Germinal center (tissue), 1 donor: ENCODE measurements at regions not wholly inside any gene's neighbourhood (a gene's known extent, or its start where the extent isn't known, plus 50 kb on each side); places are given as distances from the start of the nearest gene placed in this dataset.
"Not testable (repeated sequence)": the region's sequence is repeated elsewhere in the genome, so short reads cannot be mapped to it uniquely, and the experiment has no call there.

Source experiments
- DNase-seq: peaks from one replicate; pipeline ENCODE4 v3.0.0; 2012; ENCODE audit warnings: mixed read lengths, low spot score

DNA sequence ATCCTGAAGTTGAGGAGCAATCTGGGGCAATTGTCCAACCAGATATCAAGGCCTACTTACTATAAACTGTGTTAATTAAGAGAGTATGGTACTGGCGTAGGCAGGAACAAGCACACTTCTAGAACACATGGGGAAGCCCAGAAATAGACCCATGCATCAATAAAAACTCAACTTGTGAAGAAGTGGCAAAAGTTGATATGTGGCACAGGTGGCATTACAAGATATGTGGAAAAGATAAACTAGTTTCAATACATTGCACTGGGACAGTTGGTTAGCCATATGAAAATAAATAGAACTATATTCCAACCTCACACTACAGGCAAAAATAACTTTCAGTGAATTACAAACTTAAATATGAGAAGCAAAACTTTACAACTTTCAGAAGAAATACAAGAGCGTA lies 828.7 kb upstream of the LRRN3 start:
- DNase-seq = no peak

DNA sequence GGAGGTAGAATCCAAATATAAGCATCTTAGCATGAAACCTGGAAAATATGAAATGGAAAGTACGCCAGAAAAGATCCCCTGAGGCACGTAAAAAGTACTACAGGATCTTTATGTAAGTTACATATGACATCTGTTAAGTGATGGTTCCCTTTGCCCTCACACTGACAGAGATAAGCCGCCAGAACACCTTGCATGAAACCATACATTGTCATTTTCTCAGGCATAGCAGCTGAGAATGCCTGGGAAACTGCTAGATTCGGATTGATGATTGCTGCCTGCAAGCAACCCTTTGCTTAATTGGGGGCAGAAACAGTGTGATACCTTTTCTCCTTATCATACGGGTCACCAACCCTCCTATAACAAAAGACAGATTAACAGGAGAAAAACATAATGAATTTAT lies 826.6 kb upstream of the LRRN3 start:
- no peak for DNase-seq

DNA sequence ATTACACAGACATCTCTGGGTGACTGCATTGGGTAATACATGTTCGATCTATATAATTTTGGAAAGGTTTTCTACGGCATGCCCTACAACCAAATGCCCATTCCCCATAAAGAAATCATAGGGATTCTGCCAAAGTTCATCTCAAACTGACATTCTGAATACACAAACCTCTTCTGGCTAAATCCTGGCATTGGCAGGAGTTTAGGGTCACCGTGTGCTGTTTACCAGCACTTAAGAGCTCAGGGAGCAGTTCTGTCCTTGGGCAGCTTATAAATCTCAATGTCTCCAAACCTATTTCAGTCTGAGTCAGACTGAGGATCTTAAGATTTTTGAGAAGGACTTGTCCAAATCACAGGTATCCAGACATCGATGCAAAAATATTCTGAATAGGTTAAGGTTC lies 809.6 kb upstream of the LRRN3 start:
- no peak for DNase-seq

DNA sequence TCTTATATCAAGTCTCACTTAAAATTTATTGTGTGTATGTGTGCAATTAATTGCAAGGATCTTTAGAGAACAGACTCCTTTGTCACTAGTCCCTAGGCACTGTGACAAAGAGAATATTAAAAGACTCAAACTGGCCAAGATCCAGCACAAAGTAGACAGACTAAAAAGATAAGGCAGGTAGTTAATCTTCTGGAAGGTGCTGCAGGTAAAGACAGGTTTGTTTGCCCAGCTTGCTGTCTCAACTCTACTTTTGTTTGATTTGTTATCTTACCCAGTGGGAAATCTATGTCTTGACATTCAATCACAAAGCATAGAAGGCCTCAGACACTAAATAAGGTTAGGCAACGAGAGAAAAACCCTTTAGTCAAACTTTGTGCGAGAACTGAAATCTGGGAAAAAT lies 807.9 kb upstream of the LRRN3 start:
- DNase-seq = no peak

DNA sequence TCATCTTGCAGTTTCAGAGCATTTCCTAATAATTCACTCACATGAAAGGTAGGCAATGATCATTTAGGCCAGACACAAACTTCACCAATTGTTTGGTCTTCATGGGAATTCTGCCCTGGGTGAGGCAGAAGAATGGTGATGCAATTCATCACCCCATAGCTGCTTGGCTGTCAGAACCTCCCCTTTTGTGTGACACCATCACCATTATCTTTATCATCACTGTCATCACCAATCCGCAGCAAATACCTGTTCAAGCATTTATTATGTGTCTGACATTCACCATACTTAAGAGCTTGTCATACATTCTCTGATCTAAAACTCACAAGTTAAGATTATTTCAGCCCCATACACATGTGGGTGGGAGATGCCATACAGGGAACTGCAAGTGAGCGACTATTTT lies 799.5 kb upstream of the LRRN3 start:
- DNase-seq = no peak

DNA sequence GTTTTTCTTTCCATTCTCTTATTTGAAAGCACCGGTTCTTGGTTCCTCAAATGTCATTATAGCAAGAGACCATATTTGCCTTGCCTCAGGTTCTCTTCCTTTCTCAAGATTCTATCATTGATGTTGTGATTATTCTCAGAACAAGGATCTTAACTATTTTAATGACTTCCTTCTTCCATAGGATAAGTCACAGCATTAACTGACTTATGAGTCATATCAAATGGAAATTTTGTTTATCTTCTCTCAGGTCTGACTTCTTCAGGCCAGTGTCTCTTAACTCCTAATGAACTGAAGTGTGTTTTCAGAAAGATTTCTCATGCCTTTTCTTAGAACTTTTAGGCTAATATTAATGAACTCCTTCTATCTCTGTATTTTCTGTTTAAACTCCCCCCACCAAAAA lies 794.6 kb upstream of the LRRN3 start:
- no peak for DNase-seq

DNA sequence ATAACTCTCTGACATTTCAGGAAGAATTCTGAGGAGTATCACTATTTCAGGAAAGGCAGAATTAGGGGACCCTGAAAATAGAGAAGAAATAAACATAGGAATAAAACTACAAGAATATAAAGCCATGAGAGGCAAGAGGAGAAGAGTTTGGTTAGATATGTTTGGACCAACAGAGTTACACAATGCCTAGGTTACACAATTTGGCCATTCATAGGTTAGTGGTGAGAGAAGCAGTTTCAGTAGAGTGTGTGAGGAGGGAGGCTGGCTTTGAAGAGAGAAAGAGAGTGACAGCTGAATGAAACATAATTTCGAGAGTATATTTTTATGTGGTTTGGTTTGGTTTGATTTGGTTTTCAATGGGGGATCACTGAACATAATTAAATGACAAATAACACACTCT lies 783.2 kb upstream of the LRRN3 start:
- DNase-seq = no peak

DNA sequence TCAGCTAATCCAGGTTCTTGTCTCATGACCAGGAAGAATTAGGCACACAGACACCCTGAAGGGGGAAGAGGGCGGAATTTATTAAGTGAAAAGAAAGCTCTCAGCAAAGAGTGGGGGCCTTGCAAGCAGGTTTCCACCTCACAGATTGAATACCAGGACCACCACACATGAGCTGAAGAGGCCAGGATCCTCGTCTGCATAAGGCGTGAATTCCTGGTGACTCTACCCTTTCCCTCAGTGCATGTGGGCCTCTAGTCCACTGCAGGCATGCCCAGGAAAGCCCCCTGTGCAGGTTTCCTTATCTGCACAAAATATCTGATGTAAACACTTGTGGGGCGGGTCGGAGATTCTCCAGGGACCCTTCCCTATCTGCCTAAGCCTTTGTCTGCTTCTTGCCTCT lies 782.1 kb upstream of the LRRN3 start:
- DNase-seq = no peak

DNA sequence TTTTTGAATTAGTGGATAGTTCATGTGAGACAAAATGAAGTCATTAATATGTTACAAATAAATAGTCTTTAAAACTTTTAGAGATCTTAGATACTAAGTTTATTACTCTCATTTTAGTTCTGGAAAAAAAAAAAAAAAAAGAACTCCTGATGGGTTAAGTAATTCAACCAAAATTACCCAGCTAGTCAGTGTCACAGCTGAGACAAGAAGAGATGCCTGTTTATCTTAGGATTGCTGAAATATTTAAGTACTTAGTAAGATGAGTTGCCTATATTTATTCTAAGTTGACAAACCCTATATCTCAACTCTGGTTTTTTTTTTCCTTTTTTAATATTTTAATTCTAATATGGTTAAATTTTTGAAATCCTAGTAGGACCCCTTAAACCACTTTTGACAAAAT lies 781.0 kb upstream of the LRRN3 start:
- no peak for DNase-seq

DNA sequence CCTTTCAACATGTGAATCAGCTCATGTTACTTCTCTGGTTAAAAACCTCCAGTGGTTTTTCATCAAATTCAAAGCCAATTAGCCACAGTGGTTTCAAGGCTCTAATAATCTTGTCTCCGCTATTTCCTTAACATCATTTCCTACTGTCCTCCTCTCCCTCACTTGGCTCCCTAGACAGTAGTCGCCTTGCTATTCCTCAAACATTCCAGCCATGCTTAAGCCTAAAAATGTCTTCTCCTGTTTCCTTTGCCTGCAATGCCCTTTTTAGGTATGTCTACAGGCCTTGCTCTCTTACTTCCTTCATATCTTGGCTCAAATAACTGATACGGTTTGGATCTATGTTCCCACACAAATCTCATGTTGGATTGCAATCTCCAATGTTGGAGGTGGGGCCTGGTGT lies 779.4 kb upstream of the LRRN3 start:
- no peak for DNase-seq

DNA sequence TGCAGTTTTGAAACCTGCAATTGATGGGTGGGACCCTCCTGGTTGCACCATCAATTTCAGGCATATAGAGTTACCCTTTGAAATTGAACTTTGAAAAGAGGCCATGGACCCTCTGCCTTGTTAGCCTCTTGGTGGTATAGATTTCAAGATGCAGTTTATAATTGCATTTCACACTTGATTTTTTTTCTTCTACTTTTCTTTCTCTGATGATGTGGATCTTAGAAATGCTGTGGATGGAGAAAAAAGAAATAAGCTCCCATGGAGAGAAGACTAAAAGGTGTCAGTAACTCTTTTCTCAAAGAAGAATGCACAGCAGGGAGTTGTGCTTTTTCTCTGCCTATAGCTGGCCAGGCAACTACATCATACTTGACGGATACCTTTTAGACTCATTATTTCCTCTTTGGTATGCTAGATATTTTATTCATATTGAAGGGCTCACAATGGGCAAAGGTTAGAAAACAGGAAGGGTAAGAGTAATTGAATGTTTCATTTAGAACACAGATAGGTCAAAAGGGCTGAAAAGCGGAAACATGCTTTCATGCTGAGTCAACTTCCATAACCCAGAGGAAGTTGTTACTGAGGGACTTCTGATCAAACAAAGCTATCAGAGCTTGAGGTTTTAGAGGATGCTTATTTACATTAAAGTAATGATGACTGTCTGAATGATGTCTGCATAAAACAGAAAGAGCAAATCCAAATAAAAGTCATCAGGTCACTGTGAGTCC lies 773.2 kb upstream of the LRRN3 start:
- no peak for DNase-seq

DNA sequence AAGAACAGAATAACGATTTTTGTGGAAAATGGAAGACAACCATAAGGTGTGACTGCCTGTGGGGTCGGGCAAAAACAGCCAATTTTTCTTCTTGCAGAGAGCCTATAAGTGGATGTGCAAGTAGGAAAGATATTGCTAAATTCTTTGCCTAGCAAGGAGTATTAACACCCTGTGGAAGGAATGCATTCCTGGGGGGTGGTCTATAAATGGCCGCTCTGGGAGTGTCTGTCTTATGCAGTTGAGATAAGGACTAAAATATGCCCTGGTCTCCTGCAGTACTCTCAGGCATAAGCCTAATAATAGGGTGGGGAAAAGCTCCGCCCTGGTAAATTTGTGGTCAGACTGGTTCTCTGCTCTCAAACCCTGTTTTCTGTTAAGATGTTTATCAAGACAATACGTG lies 770.6 kb upstream of the LRRN3 start:
- not testable (repeated sequence) for DNase-seq

DNA sequence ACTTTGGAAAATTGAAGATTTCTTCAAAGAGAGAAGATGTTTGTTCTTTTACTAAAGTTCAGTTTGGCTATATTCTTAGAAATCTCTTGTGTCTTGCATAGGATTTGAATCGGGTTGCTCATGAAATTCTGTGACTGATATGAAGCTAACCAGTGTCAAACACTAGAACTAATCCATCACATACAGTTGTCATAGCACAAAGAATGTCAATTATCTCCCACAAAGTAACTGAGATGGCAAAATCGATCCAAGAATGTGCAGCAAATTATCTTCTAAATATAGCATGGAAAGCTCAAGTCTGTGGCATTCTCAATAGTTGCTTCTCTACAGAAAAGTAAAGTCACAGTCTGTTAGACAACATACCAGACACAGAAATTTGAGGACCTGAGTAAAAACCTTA lies 768.1 kb upstream of the LRRN3 start:
- DNase-seq = no peak

DNA sequence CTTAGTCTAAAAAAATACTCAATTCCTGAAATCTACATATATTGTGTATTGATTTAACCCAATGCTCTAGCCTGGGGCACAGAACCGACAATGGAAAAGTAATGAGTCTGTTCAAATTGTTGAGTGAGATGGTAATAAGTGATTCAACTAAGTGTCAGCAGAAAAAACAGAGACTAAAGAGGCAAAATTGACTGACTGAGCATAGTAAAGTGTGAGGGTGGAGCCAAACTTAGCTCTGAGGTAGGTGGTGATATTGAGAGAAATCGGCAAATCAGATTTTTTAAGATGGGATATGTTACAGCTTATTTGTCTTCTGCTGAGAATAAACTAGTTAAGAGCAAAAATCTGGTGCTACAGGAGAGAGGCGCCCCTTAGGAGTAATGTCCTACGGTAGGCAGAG lies 764.0 kb upstream of the LRRN3 start:
- DNase-seq = no peak

DNA sequence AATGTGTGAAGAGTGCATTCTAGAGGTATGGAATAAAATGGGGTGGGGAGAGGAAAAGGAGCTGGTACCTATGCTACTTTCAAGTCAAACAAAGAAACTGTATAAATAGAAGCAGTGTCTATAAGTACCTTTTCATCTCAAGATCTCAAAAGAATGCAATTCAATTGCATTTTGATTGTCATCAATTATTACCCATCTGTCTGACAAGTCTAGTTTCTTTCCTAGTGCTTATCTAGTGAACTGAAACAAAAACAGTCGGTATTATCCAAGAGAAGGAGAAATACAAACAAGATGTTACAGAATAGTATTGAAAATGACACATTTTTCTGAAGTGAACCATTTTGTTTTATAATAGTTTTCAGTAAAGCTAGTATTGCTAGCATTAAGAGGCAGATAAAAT lies 754.5 kb upstream of the LRRN3 start:
- no peak for DNase-seq

DNA sequence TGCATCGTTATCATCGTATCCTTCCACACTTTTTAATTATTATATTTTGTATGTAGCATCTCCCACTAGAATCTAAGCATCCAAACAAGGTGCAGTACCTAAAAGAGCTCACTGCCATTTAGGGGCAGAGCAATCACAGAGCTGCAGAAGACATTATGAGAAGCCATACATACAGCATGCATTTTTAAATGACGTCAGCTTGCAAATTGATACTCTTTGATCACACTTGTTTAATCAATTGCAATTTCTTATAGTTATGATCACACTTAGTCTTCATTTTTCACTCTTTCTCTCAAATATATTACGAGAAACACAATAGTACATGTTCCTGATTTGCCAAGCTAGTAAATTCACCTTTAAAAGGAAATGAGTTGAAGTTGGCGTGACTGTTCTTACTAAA lies 753.3 kb upstream of the LRRN3 start:
- DNase-seq = no peak

DNA sequence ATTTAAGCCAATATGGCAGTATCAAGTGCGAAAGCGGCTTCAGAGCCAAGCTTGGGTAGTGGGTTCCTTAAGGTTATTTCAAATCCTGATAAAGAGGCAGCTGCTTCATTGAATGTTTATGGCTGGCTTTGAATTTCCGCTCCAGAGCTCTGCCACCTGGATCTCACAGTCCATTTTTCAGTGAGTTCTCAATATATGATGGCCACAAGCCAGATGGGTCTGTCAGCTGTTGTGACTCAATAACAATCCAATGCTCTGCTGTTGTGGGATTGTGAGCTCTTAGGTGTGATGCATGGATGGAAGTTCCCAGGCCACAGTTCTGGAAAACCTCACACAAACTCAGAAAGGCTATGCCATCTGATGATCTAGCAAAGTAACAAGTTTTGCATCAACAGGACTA lies 743.8 kb upstream of the LRRN3 start:
- DNase-seq = no peak

DNA sequence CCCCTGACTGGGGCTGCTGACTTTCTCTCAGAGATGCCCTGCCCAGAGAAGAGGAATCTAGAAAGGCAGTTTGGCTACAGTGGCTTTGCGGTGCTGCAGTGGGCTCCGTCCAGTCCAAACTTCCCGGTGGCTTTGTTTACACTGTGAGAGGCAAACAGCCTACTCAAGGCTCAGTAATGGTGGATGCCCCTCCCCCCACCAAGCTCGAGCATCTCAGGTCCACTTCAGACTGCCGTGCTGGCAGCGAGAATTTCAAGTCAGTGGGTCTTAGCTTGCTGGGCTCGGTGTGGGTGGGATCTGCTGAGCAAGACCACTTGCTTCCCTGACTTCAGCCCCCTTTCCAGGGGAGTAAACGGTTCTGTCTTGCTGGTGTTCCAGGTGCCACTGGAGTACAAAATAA lies 734.5 kb upstream of the LRRN3 start:
- DNase-seq = no peak

DNA sequence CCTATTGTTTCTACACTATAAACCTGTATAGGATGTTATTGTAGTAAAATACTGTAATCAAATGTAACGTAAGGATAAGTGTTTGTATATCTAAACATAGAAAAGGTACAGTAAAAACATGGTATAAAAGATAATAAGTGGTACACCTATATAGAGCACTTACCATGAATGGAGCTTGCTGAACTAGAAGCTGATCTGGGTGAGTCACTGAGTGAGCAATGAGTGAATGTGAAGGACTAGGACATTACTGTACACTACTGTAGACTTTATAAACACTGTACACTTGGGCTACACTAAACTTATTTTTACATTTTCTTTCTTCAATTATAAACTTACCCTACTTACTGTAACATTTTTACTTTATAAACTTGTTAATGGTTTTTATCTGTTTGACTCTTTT lies 732.9 kb upstream of the LRRN3 start:
- DNase-seq = no peak

DNA sequence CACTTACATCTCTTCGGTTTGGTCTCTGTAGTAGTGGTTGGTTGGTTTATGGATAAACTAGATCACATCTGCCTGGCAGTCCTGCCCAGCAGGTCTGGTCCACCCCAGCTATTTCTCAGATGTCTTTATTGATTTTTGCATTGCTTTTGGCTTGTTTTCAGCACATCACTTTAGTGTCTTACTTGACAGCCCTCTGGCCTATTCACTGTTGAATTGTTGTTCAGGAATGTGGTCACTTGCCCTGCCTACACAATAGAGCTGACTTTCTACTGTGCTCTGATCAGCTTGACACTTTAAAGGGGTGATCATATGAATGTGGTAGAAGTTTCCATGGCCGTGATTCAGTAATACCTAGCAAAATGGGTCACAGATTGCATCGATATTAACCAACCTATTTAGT lies 719.2 kb upstream of the LRRN3 start:
- no peak for DNase-seq

DNA sequence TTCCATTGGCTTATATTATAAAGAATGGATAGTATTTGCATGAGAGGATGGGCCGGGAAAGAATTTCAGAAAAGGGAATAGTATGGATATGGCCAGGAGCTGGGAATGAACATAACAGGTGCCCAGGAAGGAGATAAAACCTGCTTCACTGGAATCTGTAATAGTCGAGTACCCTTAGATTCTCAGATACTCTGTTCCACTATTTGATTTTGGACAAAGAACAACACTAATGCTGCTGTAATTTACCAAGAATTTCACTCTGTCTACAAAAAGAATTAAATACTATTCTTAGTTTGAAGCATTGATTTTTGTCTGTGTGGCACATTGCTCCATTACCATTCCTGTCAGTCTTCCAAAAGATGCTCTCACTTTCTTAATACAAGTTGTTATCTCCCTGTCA lies 718.2 kb upstream of the LRRN3 start:
- DNase-seq = no peak

DNA sequence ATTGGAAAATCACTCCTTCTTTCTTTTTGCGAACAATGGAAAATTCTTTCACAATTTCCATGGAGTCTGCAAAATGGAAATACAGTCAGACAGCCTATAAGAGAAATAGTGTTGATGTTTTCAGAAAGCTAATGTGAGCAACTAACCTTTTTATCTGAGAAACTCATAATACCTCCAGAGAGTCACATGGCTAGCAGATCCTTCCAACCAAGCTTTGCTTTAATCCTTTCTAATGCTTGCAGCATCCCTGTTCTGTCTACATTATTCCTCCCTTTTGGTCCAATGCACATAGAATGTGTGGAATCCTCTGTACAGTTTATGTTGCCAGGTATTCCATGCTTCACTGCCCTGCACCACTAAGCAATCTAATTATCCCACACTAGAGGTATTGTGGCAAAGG lies 717.5 kb upstream of the LRRN3 start:
- DNase-seq = no peak

DNA sequence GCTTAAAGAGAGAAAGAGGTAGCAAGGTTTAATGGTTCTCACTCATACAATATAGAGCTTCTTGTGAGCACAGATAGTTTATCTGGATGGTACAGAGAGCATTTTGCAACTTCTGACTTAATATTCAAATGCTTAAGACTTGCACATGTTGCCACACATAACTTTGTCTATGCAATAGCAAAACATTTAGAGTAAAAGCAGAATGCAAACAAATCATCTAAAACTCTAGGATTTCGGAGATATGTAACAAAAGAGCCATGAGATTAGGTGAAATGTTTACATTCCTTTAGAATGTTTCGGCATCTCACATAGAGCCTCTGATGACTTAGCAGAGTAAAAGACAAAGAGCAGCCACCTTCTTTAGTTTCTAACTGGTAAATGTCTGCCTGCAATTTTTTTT lies 717.1 kb upstream of the LRRN3 start:
- no peak for DNase-seq

DNA sequence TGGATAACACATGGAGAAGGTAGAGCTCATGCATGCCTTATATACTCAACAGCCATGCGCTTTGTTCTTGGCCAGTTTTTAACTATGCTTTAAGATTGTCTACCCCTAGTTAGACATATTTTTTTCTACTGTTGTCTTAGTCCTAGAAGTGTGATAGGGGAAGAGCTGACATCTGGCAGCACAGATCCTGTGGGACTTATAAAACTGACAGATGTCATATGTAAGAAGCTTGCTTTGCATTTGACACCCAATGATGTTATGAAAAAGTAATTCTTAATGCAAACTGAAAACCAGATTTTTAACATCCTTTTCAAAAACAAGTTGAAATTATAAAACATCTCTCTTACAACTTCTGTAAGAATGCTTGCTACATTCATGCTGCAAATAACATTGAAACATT lies 715.9 kb upstream of the LRRN3 start:
- no peak for DNase-seq

DNA sequence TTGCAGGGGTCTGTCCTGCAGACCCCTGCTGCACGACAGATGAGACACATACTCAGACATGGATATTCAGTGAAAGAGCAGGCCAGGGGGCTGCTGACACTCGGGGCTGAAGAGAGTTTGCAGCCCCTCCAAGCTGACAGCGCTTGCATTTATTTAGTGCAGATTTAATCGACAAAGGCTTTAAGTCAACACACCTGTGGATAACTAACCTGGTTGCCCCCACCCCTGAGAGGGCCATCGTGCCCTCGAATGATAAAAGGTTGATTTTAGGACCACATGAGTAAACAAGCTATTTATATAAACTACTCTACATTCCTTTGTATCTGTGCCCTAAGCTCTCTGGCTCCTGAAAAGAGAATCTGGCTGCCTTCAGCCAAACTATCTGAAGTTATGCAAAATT lies 708.2 kb upstream of the LRRN3 start:
- no peak for DNase-seq
